ENCODE measurements at regions not wholly inside any gene's neighbourhood (a gene's known extent, or its start where the extent isn't known, plus 50 kb on each side); places are given as distances from the start of the nearest gene placed in this dataset.
"Not testable (repeated sequence)": the region's sequence is repeated elsewhere in the genome, so short reads cannot be mapped to it uniquely, and the experiment has no call there.

- TF ChIP-seq, protein P1, sequence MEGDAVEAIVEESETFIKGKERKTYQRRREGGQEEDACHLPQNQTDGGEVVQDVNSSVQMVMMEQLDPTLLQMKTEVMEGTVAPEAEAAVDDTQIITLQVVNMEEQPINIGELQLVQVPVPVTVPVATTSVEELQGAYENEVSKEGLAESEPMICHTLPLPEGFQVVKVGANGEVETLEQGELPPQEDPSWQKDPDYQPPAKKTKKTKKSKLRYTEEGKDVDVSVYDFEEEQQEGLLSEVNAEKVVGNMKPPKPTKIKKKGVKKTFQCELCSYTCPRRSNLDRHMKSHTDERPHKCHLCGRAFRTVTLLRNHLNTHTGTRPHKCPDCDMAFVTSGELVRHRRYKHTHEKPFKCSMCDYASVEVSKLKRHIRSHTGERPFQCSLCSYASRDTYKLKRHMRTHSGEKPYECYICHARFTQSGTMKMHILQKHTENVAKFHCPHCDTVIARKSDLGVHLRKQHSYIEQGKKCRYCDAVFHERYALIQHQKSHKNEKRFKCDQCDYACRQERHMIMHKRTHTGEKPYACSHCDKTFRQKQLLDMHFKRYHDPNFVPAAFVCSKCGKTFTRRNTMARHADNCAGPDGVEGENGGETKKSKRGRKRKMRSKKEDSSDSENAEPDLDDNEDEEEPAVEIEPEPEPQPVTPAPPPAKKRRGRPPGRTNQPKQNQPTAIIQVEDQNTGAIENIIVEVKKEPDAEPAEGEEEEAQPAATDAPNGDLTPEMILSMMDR (IDR thresholded peaks at IDR 0.05): no peak
- no peak for TF ChIP-seq POLR2A (IDR thresholded peaks at IDR 0.05)
- intact Hi-C loops (cut with DNase I): no loop called here
- Histone ChIP-seq H3K36me3 (replicated peaks in 1 of 2) (no peaks in the 10 kb centered on the region), H3K4me3 (no peak overlapping the region), H3K27ac (peak overlapping the region in 4 of 5 donors; percentile 19 to 61 (median 40)), H3K9me3 (replicated peaks in 1 of 3) (no peaks in the 10 kb centered on the region), H3K4me1 (replicated peaks in 1 of 2) (no peaks in the 10 kb centered on the region), H3K27me3 (no peaks in the 10 kb centered on the region)
- 51 to 73% (median 55%) methylated on average over 2 of the region's 2 CpGs for WGBS, 4 donors
- DNase-seq: no peak
These were observed 338.3 kb upstream of the KLF4 start for GRCh38 chr9:107827884-107828283.

GRCh38 chr9:107827304-107827703, 337.7 kb upstream of the KLF4 start:
- no peaks in the 10 kb centered on the region for H3K36me3 ChIP-seq (replicated peaks in 1 of 2)
- H3K4me3 ChIP-seq: no peak overlapping the region
- TF ChIP-seq POLR2A (IDR thresholded peaks at IDR 0.05): peak in 1 of 2 donors; percentile 25
- TF ChIP-seq, protein P1 (IDR thresholded peaks at IDR 0.05): no peak
- peak overlapping the region in 3 of 5 donors; percentile 39 to 61 (median 42) for H3K27ac ChIP-seq
- no peaks in the 10 kb centered on the region for H3K4me1 ChIP-seq (replicated peaks in 1 of 2)
- DNase-seq: peak; percentile 19 to 75 (median 60)
- intact Hi-C loops (cut with DNase I): no loop called here
- no peaks in the 10 kb centered on the region for H3K27me3 ChIP-seq
- WGBS, 4 donors: 43 to 52% (median 48%) methylated on average over 2 of the region's 2 CpGs
- no peaks in the 10 kb centered on the region for H3K9me3 ChIP-seq (replicated peaks in 1 of 3)

DNA sequence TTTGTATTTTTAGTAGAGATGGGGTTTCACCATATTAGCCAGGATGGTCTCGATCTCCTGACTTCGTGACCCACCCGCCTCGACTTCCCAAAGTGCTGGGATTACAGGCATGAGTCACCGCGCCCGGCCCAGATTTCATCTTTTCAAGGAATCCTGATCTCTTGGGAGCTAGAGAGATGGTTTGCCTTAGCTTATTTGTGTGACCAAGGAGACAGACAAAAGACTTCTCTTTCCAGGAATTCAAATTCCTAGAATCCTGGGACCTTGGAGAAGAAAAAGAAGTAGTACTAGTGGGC, 337.1 kb upstream of the KLF4 start:
- DNase-seq; H3K4me3 ChIP-seq; H3K36me3 ChIP-seq (replicated peaks in 1 of 2); intact Hi-C loops (cut with DNase I); H3K27me3 ChIP-seq; H3K9me3 ChIP-seq (replicated peaks in 1 of 3); H3K4me1 ChIP-seq (replicated peaks in 1 of 2): not testable (repeated sequence)
- peak overlapping the region in 1 of 5 donors; percentile 61 for H3K27ac ChIP-seq
- 94 to 97% (median 95%) methylated on average over 7 of the region's 7 CpGs for WGBS, 4 donors

DNA sequence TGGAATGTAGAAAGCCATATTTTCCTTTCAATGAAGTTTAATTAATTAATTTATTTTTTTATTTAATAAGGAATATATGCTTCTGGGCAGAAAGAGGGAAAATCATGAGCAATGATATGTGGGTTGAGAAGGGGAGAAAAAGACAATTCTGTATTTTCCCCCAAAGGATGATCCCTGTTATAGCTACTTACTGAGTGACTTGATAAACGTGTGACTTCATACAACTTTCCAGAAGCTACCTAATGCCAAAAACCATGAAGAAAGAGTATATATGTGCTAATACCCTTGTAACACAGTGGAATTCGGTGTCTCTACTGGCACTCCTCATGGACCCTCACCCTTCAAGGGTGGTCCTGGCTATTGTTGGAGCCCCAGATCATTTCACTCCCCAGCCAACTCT, 335.0 kb upstream of the KLF4 start:
- Histone ChIP-seq H3K36me3 (replicated peaks in 1 of 2) (no peaks in the 10 kb centered on the region), H3K4me1 (replicated peaks in 1 of 2) (no peaks in the 10 kb centered on the region), H3K9me3 (replicated peaks in 1 of 3) (no peaks in the 10 kb centered on the region), H3K27ac (no peak overlapping the region), H3K27me3 (no peaks in the 10 kb centered on the region), H3K4me3 (no peak overlapping the region)
- WGBS, 4 donors: 87 to 100% (median 91%) methylated on average over 2 of the region's 2 CpGs
- intact Hi-C loops (cut with DNase I): no loop called here
- DNase-seq: no peak
- no peak for TF ChIP-seq POLR2A (IDR thresholded peaks at IDR 0.05)
- TF ChIP-seq, protein P1 (IDR thresholded peaks at IDR 0.05): no peak

DNA sequence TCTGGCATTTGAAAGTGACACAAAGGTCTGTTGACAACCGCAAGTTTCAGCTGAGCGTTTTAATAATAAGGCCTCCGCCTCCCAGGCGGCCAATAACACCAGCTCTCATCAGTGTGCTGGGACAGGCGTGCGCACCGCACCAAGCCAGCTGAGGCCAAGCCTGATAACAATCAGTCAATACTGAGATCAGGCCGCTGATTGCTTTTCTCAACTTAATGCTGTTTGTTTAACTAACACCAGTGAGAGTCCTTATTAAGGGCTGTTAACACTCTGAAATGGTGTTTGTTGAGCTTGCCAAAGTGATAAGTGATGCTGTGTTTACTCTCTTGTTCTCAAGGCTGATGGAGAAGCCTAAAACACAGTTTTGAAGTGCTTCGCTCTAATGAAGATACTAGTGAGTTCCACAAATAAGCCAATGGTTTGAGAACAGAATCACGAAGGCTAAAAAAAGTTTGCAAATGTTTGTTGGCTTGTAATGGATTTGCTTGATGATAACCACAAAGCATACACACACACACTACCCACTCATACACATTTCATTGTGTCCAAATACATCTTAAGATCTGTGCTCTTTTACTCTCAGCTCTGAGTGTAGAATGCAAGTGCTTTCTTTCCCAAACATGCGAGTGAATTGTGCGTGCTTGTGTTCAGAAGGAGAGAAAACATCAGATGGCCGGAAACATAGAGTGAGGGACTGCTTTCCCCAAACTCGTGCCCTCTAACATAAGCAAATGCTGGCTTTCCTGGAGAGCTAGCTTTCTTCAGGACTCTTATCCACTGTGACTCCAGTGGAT, 330.4 kb upstream of the KLF4 start:
- H3K36me3 ChIP-seq (replicated peaks in 1 of 2): no peaks in the 10 kb centered on the region
- 84 to 88% (median 87%) methylated on average over 8 to 14 of the region's 14 CpGs for WGBS, 4 donors
- H3K4me1 ChIP-seq (replicated peaks in 1 of 2): no peaks in the 10 kb centered on the region
- DNase-seq: no peak
- intact Hi-C loops (cut with DNase I): no loop called here
- no peak overlapping the region for H3K27ac ChIP-seq
- TF ChIP-seq, protein P1 (IDR thresholded peaks at IDR 0.05): no peak
- TF ChIP-seq POLR2A (IDR thresholded peaks at IDR 0.05): no peak
- H3K27me3 ChIP-seq: no peaks in the 10 kb centered on the region
- no peak overlapping the region for H3K4me3 ChIP-seq
- no peaks in the 10 kb centered on the region for H3K9me3 ChIP-seq (replicated peaks in 1 of 3)

DNA sequence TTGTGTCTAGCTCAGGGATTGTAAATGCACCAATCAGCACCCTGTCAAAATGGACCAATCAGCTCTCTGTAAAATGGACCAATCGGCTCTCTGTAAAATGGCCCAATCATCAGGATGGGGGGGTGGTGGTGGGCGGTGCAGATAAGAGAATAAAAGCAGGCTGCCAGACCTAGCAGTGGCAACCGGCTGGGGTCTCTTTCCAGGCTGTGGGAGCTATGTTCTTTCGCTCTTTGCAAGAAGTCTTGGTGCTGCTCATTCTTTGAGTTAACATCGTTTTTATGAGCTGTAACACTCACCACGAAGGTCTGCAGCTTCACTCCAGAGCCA, 328.9 kb upstream of the KLF4 start:
- WGBS, 4 donors: 85 to 94% (median 93%) methylated on average over 6 of the region's 6 CpGs
- H3K36me3 ChIP-seq (replicated peaks in 1 of 2); DNase-seq; H3K27ac ChIP-seq; H3K9me3 ChIP-seq (replicated peaks in 1 of 3); H3K4me3 ChIP-seq; intact Hi-C loops (cut with DNase I); H3K4me1 ChIP-seq (replicated peaks in 1 of 2); H3K27me3 ChIP-seq: not testable (repeated sequence)

- WGBS, 4 donors: 93 to 99% (median 95%) methylated on average over 17 to 55 of the region's 55 CpGs
- H3K9me3 ChIP-seq (replicated peaks in 1 of 3); H3K36me3 ChIP-seq (replicated peaks in 1 of 2); H3K27me3 ChIP-seq; H3K4me1 ChIP-seq (replicated peaks in 1 of 2); H3K27ac ChIP-seq; DNase-seq; H3K4me3 ChIP-seq; intact Hi-C loops (cut with DNase I): not testable (repeated sequence)
These were observed 328.3 kb upstream of the KLF4 start for GRCh38 chr9:107817595-107818502.

Data from adrenal gland (tissue), 9 donors.